ENCODE measurements at regions not wholly inside any gene's neighbourhood (a gene's known extent, or its start where the extent isn't known, plus 50 kb on each side); places are given as distances from the start of the nearest gene placed in this dataset.

DNA sequence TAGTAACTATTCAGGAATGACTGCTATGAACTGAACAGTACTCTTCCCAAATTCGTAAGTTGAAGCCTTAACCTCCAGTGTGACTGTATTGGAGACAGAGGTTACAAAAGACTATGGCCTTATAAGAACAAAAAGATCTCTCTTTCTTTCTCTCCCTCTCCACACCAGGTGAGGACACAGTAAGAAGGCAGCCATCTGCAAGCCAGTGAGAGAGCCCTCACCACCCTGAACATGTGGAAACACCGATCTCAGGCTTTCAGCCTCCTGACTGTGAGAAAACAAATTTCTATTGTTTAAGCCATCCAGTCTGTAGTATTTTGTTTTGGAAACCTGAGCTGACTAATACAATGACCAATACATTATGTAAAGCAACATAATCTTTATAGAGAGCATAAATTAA lies 888.9 kb downstream of the SLITRK1 start:
- TF ChIP-seq, protein P1, sequence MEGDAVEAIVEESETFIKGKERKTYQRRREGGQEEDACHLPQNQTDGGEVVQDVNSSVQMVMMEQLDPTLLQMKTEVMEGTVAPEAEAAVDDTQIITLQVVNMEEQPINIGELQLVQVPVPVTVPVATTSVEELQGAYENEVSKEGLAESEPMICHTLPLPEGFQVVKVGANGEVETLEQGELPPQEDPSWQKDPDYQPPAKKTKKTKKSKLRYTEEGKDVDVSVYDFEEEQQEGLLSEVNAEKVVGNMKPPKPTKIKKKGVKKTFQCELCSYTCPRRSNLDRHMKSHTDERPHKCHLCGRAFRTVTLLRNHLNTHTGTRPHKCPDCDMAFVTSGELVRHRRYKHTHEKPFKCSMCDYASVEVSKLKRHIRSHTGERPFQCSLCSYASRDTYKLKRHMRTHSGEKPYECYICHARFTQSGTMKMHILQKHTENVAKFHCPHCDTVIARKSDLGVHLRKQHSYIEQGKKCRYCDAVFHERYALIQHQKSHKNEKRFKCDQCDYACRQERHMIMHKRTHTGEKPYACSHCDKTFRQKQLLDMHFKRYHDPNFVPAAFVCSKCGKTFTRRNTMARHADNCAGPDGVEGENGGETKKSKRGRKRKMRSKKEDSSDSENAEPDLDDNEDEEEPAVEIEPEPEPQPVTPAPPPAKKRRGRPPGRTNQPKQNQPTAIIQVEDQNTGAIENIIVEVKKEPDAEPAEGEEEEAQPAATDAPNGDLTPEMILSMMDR (IDR thresholded peaks at IDR 0.05) = no peak
- TF ChIP-seq POLR2A (IDR thresholded peaks at IDR 0.05) (no peak), POLR2AphosphoS5 (IDR thresholded peaks at IDR 0.05) (no peak)
